Gastroesophageal sphincter (tissue), 4 donors: ENCODE measurements at regions not wholly inside any gene's neighbourhood (a gene's known extent, or its start where the extent isn't known, plus 50 kb on each side); places are given as distances from the start of the nearest gene placed in this dataset.
"Not testable (repeated sequence)": the region's sequence is repeated elsewhere in the genome, so short reads cannot be mapped to it uniquely, and the experiment has no call there.

ENCODE experiments used
- ATAC-seq: fragments of 150-250 bp; one replicate; pipeline ENCODE4 v1.9.1; 2016; ENCODE audit warnings: mild to moderate bottlenecking, moderate library complexity
- H3K27ac ChIP-seq, 4 donors: fragments of 200-600 bp; sonication (generic) in 3 of 4; 1 replicate in 3 of 4; 2 replicates in 1 of 4; pipeline ENCODE4 v1.5.1; 2016 to 2019
- H3K27me3 ChIP-seq: fragments of 200-600 bp; sonication (generic); one replicate; pipeline ENCODE4 v1.5.1; 2019
- H3K36me3 ChIP-seq, 2 donors: fragments of 200-600 bp; sonication (generic); one replicate each; pipeline ENCODE4 v1.5.1; 2019; ENCODE audit warnings: control low read depth in 1 of 2
- H3K4me1 ChIP-seq, 3 donors: fragments of 200-600 bp; sonication (generic); 1 replicate in 2 of 3; 2 replicates in 1 of 3; pipeline ENCODE4 v1.5.1; 2016 to 2019; ENCODE audit warnings: control low read depth in 2 of 3
- H3K4me3 ChIP-seq, 2 donors: fragments of 200-600 bp; sonication (generic); one replicate each; pipeline ENCODE4 v1.5.1; 2019; ENCODE audit warnings: mild to moderate bottlenecking in 1 of 2, moderate library complexity in 1 of 2
- H3K9me3 ChIP-seq, 3 donors: fragments of 200-600 bp; sonication (generic); one replicate each; pipeline ENCODE4 v1.5.1; 2017 to 2019; ENCODE audit warnings: control low read depth in 2 of 3
- EP300 ChIP-seq: sonication (generic); formaldehyde crosslinking; IDR thresholded peaks from one replicate; pipeline ENCODE4 v1.6.1; 2017; ENCODE audit warnings: antibody characterized with exemption, mild to moderate bottlenecking
- POLR2A ChIP-seq, 2 donors: fragments of 450-650 bp; IDR thresholded peaks; one replicate each; pipeline ENCODE4 v1.6.1; 2017; ENCODE audit warnings: antibody characterized with exemption in 2 of 2, mild to moderate bottlenecking in 2 of 2, moderate library complexity in 1 of 2
- POLR2AphosphoS5 ChIP-seq: sonication (generic); formaldehyde crosslinking; IDR thresholded peaks from one replicate; pipeline ENCODE4 v1.6.1; 2017; ENCODE audit warnings: antibody characterized with exemption
- WGBS, 2 donors: methylation state at CpG; one replicate each; pipeline ENCODE4 v1.1.5; 2018; ENCODE audit warnings: low coverage in 1 of 2; 5-methylcytosine and 5-hydroxymethylcytosine counted together
- TF ChIP-seq, protein P1 (sequence below), 4 experiments: fragments of 200-600 bp in 2 of 4; fragments of 450-650 bp in 2 of 4; sonication (generic) in 1 of 4; IDR thresholded peaks; one replicate each; pipeline ENCODE4 v1.5.1; 2017 to 2019; ENCODE audit warnings: antibody characterized with exemption in 4 of 4, mild to moderate bottlenecking in 2 of 4, moderate library complexity in 2 of 4

- H3K4me3 ChIP-seq, result no peak overlapping the region
- whole genome bisulfite sequencing, 2 donors, result 70% methylated on average over 5 of the region's 5 CpGs
- no peak for ATAC-seq
- no peak overlapping the region for H3K27ac ChIP-seq
- TF ChIP-seq, protein P1, sequence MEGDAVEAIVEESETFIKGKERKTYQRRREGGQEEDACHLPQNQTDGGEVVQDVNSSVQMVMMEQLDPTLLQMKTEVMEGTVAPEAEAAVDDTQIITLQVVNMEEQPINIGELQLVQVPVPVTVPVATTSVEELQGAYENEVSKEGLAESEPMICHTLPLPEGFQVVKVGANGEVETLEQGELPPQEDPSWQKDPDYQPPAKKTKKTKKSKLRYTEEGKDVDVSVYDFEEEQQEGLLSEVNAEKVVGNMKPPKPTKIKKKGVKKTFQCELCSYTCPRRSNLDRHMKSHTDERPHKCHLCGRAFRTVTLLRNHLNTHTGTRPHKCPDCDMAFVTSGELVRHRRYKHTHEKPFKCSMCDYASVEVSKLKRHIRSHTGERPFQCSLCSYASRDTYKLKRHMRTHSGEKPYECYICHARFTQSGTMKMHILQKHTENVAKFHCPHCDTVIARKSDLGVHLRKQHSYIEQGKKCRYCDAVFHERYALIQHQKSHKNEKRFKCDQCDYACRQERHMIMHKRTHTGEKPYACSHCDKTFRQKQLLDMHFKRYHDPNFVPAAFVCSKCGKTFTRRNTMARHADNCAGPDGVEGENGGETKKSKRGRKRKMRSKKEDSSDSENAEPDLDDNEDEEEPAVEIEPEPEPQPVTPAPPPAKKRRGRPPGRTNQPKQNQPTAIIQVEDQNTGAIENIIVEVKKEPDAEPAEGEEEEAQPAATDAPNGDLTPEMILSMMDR (IDR thresholded peaks at IDR 0.05), result no peak
- TF ChIP-seq POLR2AphosphoS5 (no peak), EP300 (no peak)
- H3K36me3 ChIP-seq, result no peaks in the 10 kb centered on the region
- H3K4me1 ChIP-seq, result no peaks in the 10 kb centered on the region
- H3K9me3 ChIP-seq, result no peaks in the 10 kb centered on the region
- no peaks in the 10 kb centered on the region for H3K27me3 ChIP-seq
Measured at GRCh38 chr9:104350541-104350940, 153.5 kb upstream of the OR13F1 start.

DNA sequence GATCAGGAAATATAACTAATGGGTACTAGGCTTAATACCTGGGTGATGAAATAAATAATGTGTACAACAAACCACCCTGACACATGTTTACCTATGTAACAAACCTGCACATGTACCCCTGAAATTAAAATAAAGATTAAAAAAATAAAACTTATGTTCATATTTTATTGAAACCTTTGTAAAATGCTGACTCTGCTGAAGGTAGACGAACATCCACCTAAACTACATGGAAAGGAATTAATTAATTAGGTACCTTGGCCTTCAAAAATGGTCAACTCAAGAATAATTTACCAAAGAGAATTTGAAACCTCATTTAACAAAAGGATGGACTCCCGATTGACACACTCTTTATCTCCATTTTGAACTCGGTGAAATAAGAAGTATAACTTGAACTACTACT is 152.3 kb upstream of the OR13F1 start:
- no peak for ATAC-seq
- H3K27ac ChIP-seq, result no peak overlapping the region
- H3K36me3 ChIP-seq, result no peaks in the 10 kb centered on the region
- TF ChIP-seq, protein P1 (IDR thresholded peaks at IDR 0.05), result no peak
- TF ChIP-seq EP300 (no peak), POLR2AphosphoS5 (no peak)
- no peak overlapping the region for H3K4me3 ChIP-seq
- H3K9me3 ChIP-seq, result no peaks in the 10 kb centered on the region
- H3K27me3 ChIP-seq, result no peaks in the 10 kb centered on the region
- H3K4me1 ChIP-seq, result no peaks in the 10 kb centered on the region
- WGBS, 2 donors, result 81% methylated on average over 3 of the region's 3 CpGs

DNA sequence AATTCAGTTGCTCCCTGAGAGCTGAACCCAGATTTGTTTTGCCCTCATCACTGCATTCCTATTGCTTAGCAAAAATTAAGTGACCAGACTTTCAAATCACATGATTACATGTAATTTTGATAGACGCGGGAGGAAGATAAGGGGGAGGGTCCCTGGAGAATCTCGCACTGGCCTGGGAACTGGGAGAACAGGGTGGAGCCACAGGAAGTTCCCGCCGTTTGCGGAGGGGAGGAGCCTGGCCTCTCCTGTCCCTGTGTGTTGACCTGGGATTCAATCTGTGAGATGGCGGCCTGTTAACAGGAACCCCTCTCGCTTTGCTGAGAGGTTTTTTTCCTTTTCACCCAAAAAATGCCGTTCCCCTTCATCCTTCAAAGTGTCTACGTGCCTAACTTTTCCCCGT is 142.9 kb upstream of the OR13F1 start:
- no peak for TF ChIP-seq EP300

DNA sequence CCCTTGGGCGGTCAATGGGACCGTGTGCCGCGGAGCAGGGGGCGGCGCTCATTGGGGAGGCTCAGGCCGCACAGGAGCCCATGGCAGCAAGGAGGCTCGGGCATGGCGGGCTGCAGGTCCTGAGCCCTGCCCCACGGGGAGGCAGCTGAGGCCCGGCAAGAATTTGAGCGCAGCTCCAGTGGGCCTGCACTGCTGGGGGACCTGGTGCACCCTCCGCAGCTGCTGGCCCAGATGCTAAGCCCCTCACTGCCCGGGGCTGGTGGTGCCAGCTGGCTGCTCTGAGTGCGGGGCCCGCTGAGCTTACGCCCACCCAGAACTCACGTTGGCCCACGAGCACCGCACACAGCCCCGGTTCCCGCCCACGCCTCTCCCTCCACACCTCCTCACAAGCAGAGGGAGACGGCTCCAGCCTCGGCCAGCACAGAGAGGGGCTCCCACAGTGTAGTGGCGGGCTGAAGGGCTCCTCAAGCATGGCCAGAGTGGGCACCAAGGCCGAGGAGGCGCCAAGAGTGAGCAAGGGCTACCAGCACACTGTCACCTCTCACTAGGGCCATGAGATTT is 141.1 kb upstream of the OR13F1 start:
- no peak for ATAC-seq
- TF ChIP-seq POLR2AphosphoS5 (no peak), POLR2A (IDR thresholded peaks at IDR 0.05) (no peak)
- WGBS, 2 donors, result no CpG with 5 or more reads among the region's 28 CpGs

More for the DNA sequence above, 142.9 kb upstream of the OR13F1 start:
- H3K36me3 ChIP-seq, result no peaks in the 10 kb centered on the region
- no peaks in the 10 kb centered on the region for H3K4me1 ChIP-seq
- H3K27ac ChIP-seq, result no peak overlapping the region
- no peak for ATAC-seq
- H3K27me3 ChIP-seq, result no peaks in the 10 kb centered on the region
- 74 to 87% methylated on average over 10 to 11 of the region's 11 CpGs for WGBS, 2 donors
- no peak overlapping the region for H3K4me3 ChIP-seq
- H3K9me3 ChIP-seq, result peaks cover 0 to 13% (median 0%) of the 10 kb centered on the region in 3 donors

GRCh38 chr9:104367507-104367906 is 136.6 kb upstream of the OR13F1 start:
- TF ChIP-seq POLR2A (IDR thresholded peaks at IDR 0.05), result no peak
- TF ChIP-seq EP300, result no peak
- no peak overlapping the region for H3K27ac ChIP-seq
- H3K4me1 ChIP-seq, result peaks cover 0 to 9% (median 0%) of the 10 kb centered on the region in 3 donors
- no peak overlapping the region for H3K4me3 ChIP-seq
- no peak for ATAC-seq
- H3K27me3 ChIP-seq, result no peaks in the 10 kb centered on the region
- H3K36me3 ChIP-seq, result no peaks in the 10 kb centered on the region
- peaks cover 0 to 9% (median 0%) of the 10 kb centered on the region in 3 donors for H3K9me3 ChIP-seq

More for the DNA sequence above, 141.1 kb upstream of the OR13F1 start:
- no peaks in the 10 kb centered on the region for H3K36me3 ChIP-seq
- no peak overlapping the region for H3K27ac ChIP-seq
- H3K9me3 ChIP-seq, result peaks cover 0 to 13% (median 0%) of the 10 kb centered on the region in 3 donors
- H3K4me1 ChIP-seq, result peaks cover 0 to 9% (median 0%) of the 10 kb centered on the region in 3 donors
- H3K27me3 ChIP-seq, result no peaks in the 10 kb centered on the region
- H3K4me3 ChIP-seq, result no peak overlapping the region

- H3K9me3 ChIP-seq, ATAC-seq: not testable (repeated sequence)
- WGBS, 2 donors, result 100% methylated on average over 1 of the region's 3 CpGs; no CpG with 5 or more reads in 1 of the 2 donors
Measured at GRCh38 chr9:104368318-104368717, 135.7 kb upstream of the OR13F1 start.

GRCh38 chr9:104374711-104375110 is 129.4 kb upstream of the OR13F1 start:
- TF ChIP-seq POLR2A (IDR thresholded peaks at IDR 0.05) (no peak), POLR2AphosphoS5 (no peak), EP300 (no peak)
- TF ChIP-seq, protein P1 (IDR thresholded peaks at IDR 0.05), result no peak
- Histone ChIP-seq H3K4me3 (no peak overlapping the region), H3K9me3 (no peaks in the 10 kb centered on the region), H3K27ac (no peak overlapping the region), H3K4me1 (no peaks in the 10 kb centered on the region), H3K36me3 (no peaks in the 10 kb centered on the region), H3K27me3 (no peaks in the 10 kb centered on the region)
- no peak for ATAC-seq
- 55 to 61% methylated on average over 2 to 3 of the region's 3 CpGs for WGBS, 2 donors

More at GRCh38 chr9:104368318-104368717, 135.7 kb upstream of the OR13F1 start:
- not testable (repeated sequence) for H3K27ac ChIP-seq, H3K4me1 ChIP-seq, H3K4me3 ChIP-seq, H3K36me3 ChIP-seq, H3K27me3 ChIP-seq
